ENCODE measurements at regions not wholly inside any gene's neighbourhood (a gene's known extent, or its start where the extent isn't known, plus 50 kb on each side); places are given as distances from the start of the nearest gene placed in this dataset.

DNA sequence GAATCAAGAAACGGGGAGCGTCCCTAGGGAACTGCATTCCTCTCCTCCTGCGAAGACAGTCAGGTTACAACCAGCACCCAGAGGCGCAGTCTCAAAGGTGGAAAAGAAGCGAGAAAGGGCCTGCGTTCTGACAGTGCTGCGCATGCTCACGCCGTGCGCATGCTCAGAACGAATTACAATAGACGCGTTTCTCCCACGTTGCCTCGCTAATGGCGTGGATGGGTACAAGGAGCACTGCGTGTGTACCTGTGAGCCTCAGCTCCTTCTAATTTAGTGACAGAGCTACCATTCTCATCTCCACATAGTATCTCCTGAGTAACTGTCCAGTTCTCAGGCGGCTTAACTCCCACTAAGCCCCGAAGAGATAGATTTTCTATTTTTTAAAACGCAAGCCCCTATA is 448.8 kb downstream of the TXNL1 start:
- TF ChIP-seq, protein P1, sequence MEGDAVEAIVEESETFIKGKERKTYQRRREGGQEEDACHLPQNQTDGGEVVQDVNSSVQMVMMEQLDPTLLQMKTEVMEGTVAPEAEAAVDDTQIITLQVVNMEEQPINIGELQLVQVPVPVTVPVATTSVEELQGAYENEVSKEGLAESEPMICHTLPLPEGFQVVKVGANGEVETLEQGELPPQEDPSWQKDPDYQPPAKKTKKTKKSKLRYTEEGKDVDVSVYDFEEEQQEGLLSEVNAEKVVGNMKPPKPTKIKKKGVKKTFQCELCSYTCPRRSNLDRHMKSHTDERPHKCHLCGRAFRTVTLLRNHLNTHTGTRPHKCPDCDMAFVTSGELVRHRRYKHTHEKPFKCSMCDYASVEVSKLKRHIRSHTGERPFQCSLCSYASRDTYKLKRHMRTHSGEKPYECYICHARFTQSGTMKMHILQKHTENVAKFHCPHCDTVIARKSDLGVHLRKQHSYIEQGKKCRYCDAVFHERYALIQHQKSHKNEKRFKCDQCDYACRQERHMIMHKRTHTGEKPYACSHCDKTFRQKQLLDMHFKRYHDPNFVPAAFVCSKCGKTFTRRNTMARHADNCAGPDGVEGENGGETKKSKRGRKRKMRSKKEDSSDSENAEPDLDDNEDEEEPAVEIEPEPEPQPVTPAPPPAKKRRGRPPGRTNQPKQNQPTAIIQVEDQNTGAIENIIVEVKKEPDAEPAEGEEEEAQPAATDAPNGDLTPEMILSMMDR (IDR thresholded peaks at IDR 0.05; ENCODE audit: insufficient read depth, low read depth, low read length): no peak
- TF ChIP-seq EZH2 (IDR thresholded peaks at IDR 0.05; ENCODE audit: insufficient read depth, low read length): no peak
